Heart left ventricle (tissue), 16 donors: ENCODE measurements at regions not wholly inside any gene's neighbourhood (a gene's known extent, or its start where the extent isn't known, plus 50 kb on each side); places are given as distances from the start of the nearest gene placed in this dataset.
"Not testable (repeated sequence)": the region's sequence is repeated elsewhere in the genome, so short reads cannot be mapped to it uniquely, and the experiment has no call there.

Source experiments
- ATAC-seq, 4 donors: fragments of 200-7000 bp; cut with Tn5 transposase; one replicate each; pipeline ENCODE4 v1.9.1; 2020 to 2022; ENCODE audit warnings: moderate library complexity in 4 of 4, mild to moderate bottlenecking in 3 of 4, moderate number of reproducible peaks in 1 of 4
- DNase-seq, 5 donors: peaks; one replicate each; pipeline ENCODE4 v3.0.0-alpha.2; 2020
- H3K27ac ChIP-seq, 12 donors: fragments of 200-600 bp; sonication (generic) in 4 of 12; one replicate each; pipeline versions ENCODE4 v1.5.0 to v1.8.0; 2016 to 2022; ENCODE audit warnings: mild to moderate bottlenecking in 2 of 12
- H3K27me3 ChIP-seq, 9 donors: fragments of 200-600 bp; sonication (generic) in 2 of 9; one replicate each; pipeline versions ENCODE4 v1.5.1 to v1.8.0; 2016 to 2022; ENCODE audit warnings: mild to moderate bottlenecking in 3 of 9
- H3K36me3 ChIP-seq, 9 donors: fragments of 200-600 bp; sonication (generic) in 2 of 9; one replicate each; pipeline versions ENCODE4 v1.5.0 to v1.8.0; 2018 to 2022; ENCODE audit warnings: mild to moderate bottlenecking in 2 of 9
- H3K4me1 ChIP-seq, 12 donors: fragments of 200-600 bp; sonication (generic) in 4 of 12; one replicate each; pipeline versions ENCODE4 v1.5.0 to v1.8.0; 2016 to 2022; ENCODE audit warnings: mild to moderate bottlenecking in 3 of 12
- H3K4me3 ChIP-seq, 12 donors: fragments of 200-600 bp; sonication (generic) in 4 of 12; one replicate each; pipeline versions ENCODE4 v1.5.0 to v1.8.0; 2017 to 2022; ENCODE audit warnings: mild to moderate bottlenecking in 9 of 12, moderate library complexity in 4 of 12
- H3K9me3 ChIP-seq, 12 donors: fragments of 200-600 bp; sonication (generic) in 4 of 12; one replicate each; pipeline versions ENCODE4 v1.5.0 to v1.8.0; 2016 to 2022; ENCODE audit warnings: mild to moderate bottlenecking in 1 of 12
- POLR2A ChIP-seq, 2 donors: fragments of 450-650 bp; IDR thresholded peaks; one replicate each; pipeline ENCODE4 v1.6.1; 2017; ENCODE audit warnings: antibody characterized with exemption in 2 of 2, mild to moderate bottlenecking in 2 of 2, moderate library complexity in 2 of 2
- WGBS, 4 donors: extraction: QIAGEN DNeasy Blood & Tissue Kit in 2 of 4; methylation state at CpG; one replicate each; pipeline versions ENCODE4 v1.1.5 to v1.1.7; 2013 to 2018; 5-methylcytosine and 5-hydroxymethylcytosine counted together
- intact Hi-C, 10 donors: fragments of 100-400 bp; cut with DNase I; formaldehyde crosslinking; loops; one replicate each; pipeline versions ENCODE4 v1.11.1 to v1.14.2; 2022
- TF ChIP-seq, protein P1 (sequence below), 12 donors: fragments of 200-600 bp; sonication (generic) in 4 of 12; IDR thresholded peaks; one replicate each; pipeline versions ENCODE4 v1.5.0 to v1.8.0; 2018 to 2022; ENCODE audit warnings: antibody characterized with exemption in 12 of 12, mild to moderate bottlenecking in 5 of 12
- donor health status: ischemic (EF 13 %, LVEDD 7.1; RV severe dilation, severe dysfunction).
- donor health status: healthy with polysubstance abuse.
- donor health status: DM: no; HTN: yes; CAD: no.
- donor health status: DM: no; HTN: no; CAD: no.
- donor health status: ischemic (EF 25% LVEDD 6.9; RV normal size, moderate dysfunction).
- donor health status: ischemic (EF 25% LVEDD 5.7; RV mildly dilated, moderate dysfunction).
- donor health status: healthy.
- donor health status: DM: yes; HTN: yes; CAD: no.
- donor health status: ischemic (EF 35%, LVEDD 5.7; RV mildly dilated, moderate dysfunction).
- donor health status: nonischemic (EF 11% LVEDD 7.7; RV severe dilation, severe dysfunction).
- donor health status: DM: yes; HTN: yes; CAD: no.
- donor health status: PGD.
- donor health status: ischemic (EF 29% LVEDD 5.4; RV normal size, mild dysfunction).
- donor health status: nonischemic (EF 23%, LVEDD 6.1; RV moderate dilation, normal function).

DNA sequence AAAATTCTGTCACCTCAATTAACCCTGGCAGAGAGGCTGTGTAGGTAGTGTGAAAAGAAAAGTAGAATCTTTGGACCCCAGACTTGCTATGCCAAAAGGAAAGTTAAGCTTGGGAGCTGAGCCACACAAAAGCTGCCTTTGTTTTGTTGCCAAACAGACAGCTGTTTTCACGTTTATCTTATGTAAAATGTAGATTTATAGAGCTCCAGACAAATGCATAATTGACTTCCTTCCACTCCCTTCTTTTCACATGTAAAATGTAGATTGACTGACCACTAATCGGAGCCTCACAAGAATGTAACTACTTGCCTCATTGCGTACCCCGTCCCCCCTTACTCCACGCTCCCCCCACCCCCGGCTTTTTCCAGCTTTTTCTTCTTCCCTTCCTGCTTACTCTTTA lies 2302.2 kb upstream of the RAG2 start:
- TF ChIP-seq POLR2A (IDR thresholded peaks at IDR 0.05), result no peak
- TF ChIP-seq, protein P1, sequence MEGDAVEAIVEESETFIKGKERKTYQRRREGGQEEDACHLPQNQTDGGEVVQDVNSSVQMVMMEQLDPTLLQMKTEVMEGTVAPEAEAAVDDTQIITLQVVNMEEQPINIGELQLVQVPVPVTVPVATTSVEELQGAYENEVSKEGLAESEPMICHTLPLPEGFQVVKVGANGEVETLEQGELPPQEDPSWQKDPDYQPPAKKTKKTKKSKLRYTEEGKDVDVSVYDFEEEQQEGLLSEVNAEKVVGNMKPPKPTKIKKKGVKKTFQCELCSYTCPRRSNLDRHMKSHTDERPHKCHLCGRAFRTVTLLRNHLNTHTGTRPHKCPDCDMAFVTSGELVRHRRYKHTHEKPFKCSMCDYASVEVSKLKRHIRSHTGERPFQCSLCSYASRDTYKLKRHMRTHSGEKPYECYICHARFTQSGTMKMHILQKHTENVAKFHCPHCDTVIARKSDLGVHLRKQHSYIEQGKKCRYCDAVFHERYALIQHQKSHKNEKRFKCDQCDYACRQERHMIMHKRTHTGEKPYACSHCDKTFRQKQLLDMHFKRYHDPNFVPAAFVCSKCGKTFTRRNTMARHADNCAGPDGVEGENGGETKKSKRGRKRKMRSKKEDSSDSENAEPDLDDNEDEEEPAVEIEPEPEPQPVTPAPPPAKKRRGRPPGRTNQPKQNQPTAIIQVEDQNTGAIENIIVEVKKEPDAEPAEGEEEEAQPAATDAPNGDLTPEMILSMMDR (IDR thresholded peaks at IDR 0.05), result no peak
- Histone ChIP-seq H3K4me3 (no peak overlapping the region), H3K27ac (no peak overlapping the region), H3K9me3 (no peaks in the 10 kb centered on the region), H3K4me1 (no peaks in the 10 kb centered on the region), H3K36me3 (no peaks in the 10 kb centered on the region), H3K27me3 (no peaks in the 10 kb centered on the region)
- no peak for DNase-seq
- intact Hi-C loops, result no loop called here
- no peak for ATAC-seq
- 44 to 51% (median 48%) methylated on average over 6 of the region's 6 CpGs for WGBS, 4 donors

DNA sequence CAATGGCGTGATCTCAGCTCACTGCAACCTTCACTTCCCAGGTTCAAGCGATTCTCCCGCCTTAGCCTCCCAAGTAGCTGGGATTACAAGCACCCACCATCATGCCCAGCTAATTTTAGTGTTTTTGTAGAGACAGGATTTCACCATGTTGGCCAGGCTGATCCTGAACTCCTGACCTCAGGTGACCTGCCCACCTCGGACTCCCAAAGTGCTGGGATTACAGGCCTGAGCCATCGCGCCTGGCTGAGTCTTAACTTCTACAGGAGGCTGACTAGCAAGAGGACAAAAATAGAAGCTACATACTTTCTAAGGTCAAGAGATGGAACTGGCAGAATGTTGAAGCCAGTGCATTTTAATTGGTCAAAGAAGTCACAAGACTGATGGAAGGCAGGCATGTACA lies 2296.2 kb upstream of the RAG2 start:
- 75 to 86% (median 83%) methylated on average over 6 of the region's 6 CpGs for WGBS, 4 donors
- H3K4me1 ChIP-seq, H3K36me3 ChIP-seq, ATAC-seq, intact Hi-C loops, DNase-seq, H3K27ac ChIP-seq, H3K9me3 ChIP-seq, H3K27me3 ChIP-seq, H3K4me3 ChIP-seq: not testable (repeated sequence)

DNA sequence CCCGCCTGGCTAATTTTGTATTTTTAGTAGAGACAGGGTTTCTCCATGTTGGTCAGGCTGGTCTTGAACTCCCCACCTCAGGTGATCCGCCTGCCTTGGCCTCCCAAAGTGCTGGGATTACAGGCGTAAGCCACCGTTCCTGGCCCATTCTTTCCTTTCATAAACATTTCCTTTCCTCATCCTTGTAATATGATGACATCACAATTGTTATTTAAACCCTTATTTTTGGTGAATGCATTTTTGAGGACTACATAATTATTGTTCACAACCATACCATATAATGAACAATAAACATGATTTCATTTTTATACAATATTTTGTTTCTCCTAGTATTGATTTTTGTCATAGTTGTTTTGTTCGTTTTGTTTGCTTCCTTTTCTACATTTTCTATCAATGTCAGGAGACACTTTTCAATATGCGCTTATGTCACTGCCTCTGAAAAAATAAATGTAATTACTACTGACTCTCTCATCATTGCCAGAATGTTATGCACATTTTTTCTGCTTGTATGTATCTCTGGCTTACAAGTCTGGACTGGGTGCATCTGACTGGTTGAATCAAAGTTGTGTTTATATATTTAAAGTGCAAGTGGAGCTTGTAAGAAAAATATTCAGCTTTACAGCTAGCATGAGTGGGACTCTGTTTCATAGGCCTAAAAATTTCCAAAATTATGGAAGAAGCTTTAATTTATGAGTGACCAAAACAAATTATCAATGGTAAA lies 2286.3 kb upstream of the RAG2 start:
- H3K4me3 ChIP-seq, result no peak overlapping the region
- no peaks in the 10 kb centered on the region for H3K27me3 ChIP-seq
- WGBS, 4 donors, result 80 to 84% (median 80%) methylated on average over 6 of the region's 6 CpGs
- H3K9me3 ChIP-seq, result no peaks in the 10 kb centered on the region
- H3K36me3 ChIP-seq, result no peaks in the 10 kb centered on the region
- no peaks in the 10 kb centered on the region for H3K4me1 ChIP-seq
- ATAC-seq (no peak), DNase-seq (no peak)
- intact Hi-C loops, result loop anchor here in 1 of 10 donors (10.0 kb wide), 1 partner anchor 160 kb away; no protein-coding TSS in a partner anchor
- H3K27ac ChIP-seq, result no peak overlapping the region
- no peak for TF ChIP-seq POLR2A (IDR thresholded peaks at IDR 0.05)
- TF ChIP-seq, protein P1 (IDR thresholded peaks at IDR 0.05), result no peak

DNA sequence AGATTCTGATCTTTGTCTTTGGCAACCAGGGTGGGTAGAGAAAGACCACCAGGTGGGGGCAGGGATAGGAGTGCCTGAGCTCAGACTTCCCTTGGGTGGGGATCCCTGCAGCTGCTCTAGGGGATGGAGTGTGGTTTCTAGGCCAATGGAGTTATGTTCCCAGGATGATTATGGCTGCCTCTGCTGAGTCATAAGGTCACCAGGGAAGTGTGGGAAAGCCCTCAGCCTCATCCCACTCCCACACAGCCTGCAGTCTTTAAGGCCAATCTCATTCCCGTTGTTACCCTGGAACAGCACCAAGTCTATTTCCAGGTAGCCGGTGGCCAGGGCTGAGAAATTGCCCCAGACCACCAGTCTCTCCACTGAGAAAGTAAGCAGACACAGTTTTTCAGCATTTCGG lies 2269.3 kb upstream of the RAG2 start:
- no peak for ATAC-seq
- Histone ChIP-seq H3K9me3 (peaks cover 0 to 33% (median 12%) of the 10 kb centered on the region in 12 donors), H3K27ac (no peak overlapping the region), H3K36me3 (no peaks in the 10 kb centered on the region), H3K4me3 (no peak overlapping the region), H3K27me3 (no peaks in the 10 kb centered on the region), H3K4me1 (no peaks in the 10 kb centered on the region)
- intact Hi-C loops, result no loop called here
- WGBS, 4 donors, result 54 to 69% (median 66%) methylated on average over 3 of the region's 3 CpGs
- no peak for TF ChIP-seq POLR2A (IDR thresholded peaks at IDR 0.05)
- TF ChIP-seq, protein P1 (IDR thresholded peaks at IDR 0.05), result no peak
- DNase-seq, result no peak

DNA sequence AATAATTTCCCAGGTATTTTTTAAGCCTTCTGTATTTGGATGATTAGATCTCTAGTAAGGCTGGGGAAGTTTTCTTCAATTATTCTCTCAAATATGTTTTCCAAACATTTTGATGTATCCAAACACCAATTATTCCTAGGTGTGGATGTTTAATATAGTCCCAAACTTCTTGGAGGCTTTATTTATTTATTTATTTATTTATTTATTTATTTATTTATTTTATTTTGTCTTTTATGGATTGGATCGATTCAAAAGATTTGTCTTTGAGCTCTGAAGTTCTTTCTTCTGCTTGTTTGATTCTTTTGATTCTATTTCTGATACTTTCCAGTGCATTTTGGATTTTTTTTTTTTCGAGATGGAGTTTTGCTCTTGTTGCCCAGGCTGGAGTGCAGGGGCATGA lies 2267.9 kb upstream of the RAG2 start:
- no peaks in the 10 kb centered on the region for H3K27me3 ChIP-seq
- no peak for ATAC-seq
- 67 to 77% (median 71%) methylated on average over 2 of the region's 2 CpGs for WGBS, 4 donors
- TF ChIP-seq, protein P1 (IDR thresholded peaks at IDR 0.05), result no peak
- no peak for TF ChIP-seq POLR2A (IDR thresholded peaks at IDR 0.05)
- H3K4me1 ChIP-seq, result no peaks in the 10 kb centered on the region
- no peak overlapping the region for H3K27ac ChIP-seq
- H3K4me3 ChIP-seq, result no peak overlapping the region
- peaks cover 0 to 40% (median 12%) of the 10 kb centered on the region in 12 donors for H3K9me3 ChIP-seq
- no peak for DNase-seq
- intact Hi-C loops, result no loop called here
- no peaks in the 10 kb centered on the region for H3K36me3 ChIP-seq
